GM23338 (cell line): ENCODE measurements at regions not wholly inside any gene's neighbourhood (a gene's known extent, or its start where the extent isn't known, plus 50 kb on each side); places are given as distances from the start of the nearest gene placed in this dataset.
"Not testable (repeated sequence)": the region's sequence is repeated elsewhere in the genome, so short reads cannot be mapped to it uniquely, and the experiment has no call there.

Source experiments
- CTCF ChIP-seq, 2 experiments: fragments of 200-600 bp in 1 of 2; sonication (generic) in 1 of 2; conservative IDR thresholded peaks; 2 replicates each; pipeline versions ENCODE4 v1.5.1 to v1.6.1; 2016 to 2017; ENCODE audit warnings: antibody characterized with exemption in 2 of 2, low read depth in 2 of 2, mild to moderate bottlenecking in 2 of 2, moderate library complexity in 1 of 2
- EZH2 ChIP-seq: fragments of 200-600 bp; sonication (generic); IDR thresholded peaks from one replicate; pipeline ENCODE4 v1.8.0; 2017; ENCODE audit warnings: antibody characterized with exemption, mild to moderate bottlenecking, low read depth; ENCODE audit not compliant: unreplicated experiment

GRCh38 chr7:65510187-65510538 is 136.5 kb downstream of the ZNF92 start:
- peak; percentile 78 for TF ChIP-seq EZH2
- not testable (repeated sequence) for TF ChIP-seq CTCF (conservative IDR thresholded peaks at IDR 0.05; ENCODE audit: low read depth in 2 of 2)
